ENCODE measurements at regions not wholly inside any gene's neighbourhood (a gene's known extent, or its start where the extent isn't known, plus 50 kb on each side); places are given as distances from the start of the nearest gene placed in this dataset.
"Not testable (repeated sequence)": the region's sequence is repeated elsewhere in the genome, so short reads cannot be mapped to it uniquely, and the experiment has no call there.

DNA sequence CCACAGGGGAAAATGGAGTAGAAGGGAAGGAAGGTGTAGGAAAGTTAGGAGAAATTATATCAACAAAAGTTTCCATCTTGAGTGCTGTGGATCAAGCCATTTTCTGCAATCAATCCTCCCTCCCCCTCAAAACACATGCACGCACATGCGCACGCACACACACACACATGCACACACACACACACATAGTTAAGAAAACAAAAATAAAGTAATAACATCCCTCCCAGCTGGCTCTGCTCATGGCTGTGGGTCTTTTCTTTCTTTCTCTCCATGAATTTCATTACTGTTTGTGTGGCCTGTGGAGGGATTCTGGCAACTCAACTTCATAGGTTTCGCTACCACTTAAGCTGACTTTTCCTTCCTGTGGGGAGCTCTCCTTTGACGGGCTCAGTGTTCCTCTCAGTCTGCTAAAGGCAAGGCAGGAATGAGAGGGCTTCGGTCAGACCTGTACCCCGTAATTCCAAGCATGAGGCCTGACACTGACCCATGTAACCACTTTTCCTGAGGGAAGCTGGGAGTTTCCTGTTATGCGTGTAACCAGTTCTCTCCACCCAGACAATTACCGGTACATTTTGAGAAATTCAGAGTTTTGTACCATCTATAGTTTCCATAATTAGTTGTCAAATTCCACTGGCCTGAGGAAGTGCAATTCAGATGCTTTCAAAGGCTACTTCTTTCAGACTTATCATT, 79.8 kb downstream of the ZNF92 start:
- Mint-ChIP-seq H3K9me3 (no peaks in the 10 kb centered on the region), H3K4me1 (ENCODE audit: low read depth) (peaks cover 13% of the 10 kb centered on the region), H3K27ac (no peak overlapping the region), H3K27me3 (ENCODE audit: insufficient read depth) (peaks cover 20% of the 10 kb centered on the region; the same call in 1 of the 2 replicates), H3K4me3 (no peak overlapping the region), H3K36me3 (ENCODE audit: low read depth) (no peaks in the 10 kb centered on the region)
- no peak for DNase-seq
- TF ChIP-seq, protein P1, sequence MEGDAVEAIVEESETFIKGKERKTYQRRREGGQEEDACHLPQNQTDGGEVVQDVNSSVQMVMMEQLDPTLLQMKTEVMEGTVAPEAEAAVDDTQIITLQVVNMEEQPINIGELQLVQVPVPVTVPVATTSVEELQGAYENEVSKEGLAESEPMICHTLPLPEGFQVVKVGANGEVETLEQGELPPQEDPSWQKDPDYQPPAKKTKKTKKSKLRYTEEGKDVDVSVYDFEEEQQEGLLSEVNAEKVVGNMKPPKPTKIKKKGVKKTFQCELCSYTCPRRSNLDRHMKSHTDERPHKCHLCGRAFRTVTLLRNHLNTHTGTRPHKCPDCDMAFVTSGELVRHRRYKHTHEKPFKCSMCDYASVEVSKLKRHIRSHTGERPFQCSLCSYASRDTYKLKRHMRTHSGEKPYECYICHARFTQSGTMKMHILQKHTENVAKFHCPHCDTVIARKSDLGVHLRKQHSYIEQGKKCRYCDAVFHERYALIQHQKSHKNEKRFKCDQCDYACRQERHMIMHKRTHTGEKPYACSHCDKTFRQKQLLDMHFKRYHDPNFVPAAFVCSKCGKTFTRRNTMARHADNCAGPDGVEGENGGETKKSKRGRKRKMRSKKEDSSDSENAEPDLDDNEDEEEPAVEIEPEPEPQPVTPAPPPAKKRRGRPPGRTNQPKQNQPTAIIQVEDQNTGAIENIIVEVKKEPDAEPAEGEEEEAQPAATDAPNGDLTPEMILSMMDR (IDR thresholded peaks at IDR 0.05): no peak

GRCh38 chr7:65454469-65454868, 80.8 kb downstream of the ZNF92 start:
- H3K4me3 Mint-ChIP-seq: no peak overlapping the region
- H3K27me3 Mint-ChIP-seq (ENCODE audit: insufficient read depth): peaks cover 20% of the 10 kb centered on the region; the same call in 1 of the 2 replicates
- H3K36me3 Mint-ChIP-seq (ENCODE audit: low read depth): no peaks in the 10 kb centered on the region
- TF ChIP-seq, protein P1 (IDR thresholded peaks at IDR 0.05): no peak
- no peak overlapping the region for H3K27ac Mint-ChIP-seq
- no peaks in the 10 kb centered on the region for H3K9me3 Mint-ChIP-seq
- DNase-seq: no peak
- peaks cover 3% of the 10 kb centered on the region for H3K4me1 Mint-ChIP-seq (ENCODE audit: low read depth)

DNA sequence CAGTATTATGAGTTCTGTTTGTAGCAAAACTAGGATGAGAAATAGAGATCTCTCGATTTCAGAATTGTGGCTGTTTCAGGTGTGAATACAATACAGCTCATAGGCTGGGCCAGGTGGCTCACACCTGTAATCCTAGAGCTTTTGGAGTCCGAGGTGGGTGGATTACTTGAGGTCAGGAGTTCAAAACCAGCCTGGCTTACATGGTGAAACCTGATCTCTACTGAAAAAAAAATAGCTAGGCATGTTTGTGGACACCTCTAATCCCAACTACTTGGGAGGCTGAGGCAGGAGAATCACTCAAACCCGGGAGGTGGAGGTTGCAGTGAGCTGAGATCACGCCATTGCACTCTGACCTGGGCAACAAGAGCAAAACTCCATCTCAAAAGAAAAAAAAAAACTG, 81.4 kb downstream of the ZNF92 start:
- H3K27ac Mint-ChIP-seq; H3K4me3 Mint-ChIP-seq; H3K36me3 Mint-ChIP-seq (ENCODE audit: low read depth); DNase-seq; H3K9me3 Mint-ChIP-seq; H3K4me1 Mint-ChIP-seq (ENCODE audit: low read depth): not testable (repeated sequence)
- peaks cover 20% of the 10 kb centered on the region; the same call in 1 of the 2 replicates for H3K27me3 Mint-ChIP-seq (ENCODE audit: insufficient read depth)

GRCh38 chr7:65457705-65458104, 84.0 kb downstream of the ZNF92 start:
- Mint-ChIP-seq H3K27ac (no peak overlapping the region), H3K27me3 (ENCODE audit: insufficient read depth) (peaks cover 12% of the 10 kb centered on the region; the same call in 1 of the 2 replicates), H3K4me1 (ENCODE audit: low read depth) (no peaks in the 10 kb centered on the region), H3K4me3 (no peak overlapping the region), H3K9me3 (no peaks in the 10 kb centered on the region), H3K36me3 (ENCODE audit: low read depth) (no peaks in the 10 kb centered on the region)
- no peak for DNase-seq
- TF ChIP-seq, protein P1 (IDR thresholded peaks at IDR 0.05): no peak

DNA sequence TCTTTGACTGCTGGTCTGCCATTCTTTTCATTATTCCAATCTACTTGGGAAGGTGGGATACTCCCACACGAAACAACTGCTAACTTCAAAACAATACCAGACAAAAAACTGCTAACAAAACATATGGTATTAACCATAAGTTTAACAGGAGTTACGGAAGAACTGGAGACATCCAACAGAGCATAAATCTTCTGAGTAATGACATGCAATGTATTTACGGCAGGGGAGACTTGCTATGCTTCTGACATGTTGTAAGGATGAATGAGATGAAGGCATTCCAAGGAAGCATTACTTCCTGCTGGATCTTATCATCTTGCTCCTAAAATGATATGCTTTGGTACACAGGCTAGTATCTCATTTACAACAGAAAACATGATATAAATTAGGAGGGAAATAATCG, 85.8 kb downstream of the ZNF92 start:
- Mint-ChIP-seq H3K4me3 (no peak overlapping the region), H3K9me3 (no peaks in the 10 kb centered on the region), H3K36me3 (ENCODE audit: low read depth) (no peaks in the 10 kb centered on the region), H3K27me3 (ENCODE audit: insufficient read depth) (peaks cover 6% of the 10 kb centered on the region; the same call in 1 of the 2 replicates), H3K4me1 (ENCODE audit: low read depth) (no peaks in the 10 kb centered on the region), H3K27ac (no peak overlapping the region)
- no peak for DNase-seq
- TF ChIP-seq, protein P1 (IDR thresholded peaks at IDR 0.05): no peak

DNA sequence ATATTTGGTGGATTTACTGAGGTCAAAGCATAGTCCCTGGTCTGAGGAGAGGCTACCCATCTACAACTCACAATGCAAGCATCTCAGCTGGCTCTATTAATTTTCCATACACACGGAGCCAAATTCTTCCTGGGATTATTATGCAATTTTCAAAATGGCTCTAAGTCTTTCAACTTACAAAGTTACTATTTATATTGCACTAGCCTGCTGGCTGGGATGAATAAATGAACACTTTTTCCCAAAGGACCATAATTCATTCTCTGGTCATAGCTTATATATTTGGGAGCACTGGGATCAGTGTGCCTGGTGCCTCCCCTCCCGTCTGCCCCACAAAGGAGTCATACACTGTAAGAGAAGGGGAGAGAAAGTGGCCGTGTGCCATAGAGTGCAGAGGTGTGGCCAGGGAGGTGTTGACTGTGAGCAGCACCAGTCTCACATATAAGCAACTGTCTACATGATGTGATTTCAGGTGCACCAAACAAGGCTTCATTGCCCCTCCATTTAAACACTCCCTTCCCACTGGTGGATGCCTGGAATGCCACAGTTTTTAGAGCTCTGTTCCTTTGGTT, 88.6 kb downstream of the ZNF92 start:
- H3K4me3 Mint-ChIP-seq: no peak overlapping the region
- no peaks in the 10 kb centered on the region for H3K4me1 Mint-ChIP-seq (ENCODE audit: low read depth)
- DNase-seq: no peak
- TF ChIP-seq, protein P1 (IDR thresholded peaks at IDR 0.05): no peak
- no peaks in the 10 kb centered on the region for H3K36me3 Mint-ChIP-seq (ENCODE audit: low read depth)
- H3K27me3 Mint-ChIP-seq (ENCODE audit: insufficient read depth): peaks cover 6% of the 10 kb centered on the region
- no peaks in the 10 kb centered on the region for H3K9me3 Mint-ChIP-seq
- H3K27ac Mint-ChIP-seq: no peak overlapping the region

Measured in HFFc6 (cell line).